Neural cell (in vitro differentiated cells): ENCODE measurements at regions not wholly inside any gene's neighbourhood (a gene's known extent, or its start where the extent isn't known, plus 50 kb on each side); places are given as distances from the start of the nearest gene placed in this dataset.

Source experiments
- H2AFZ ChIP-seq: fragments of 200-600, 300-800 bp; sonication (generic), shearing (Covaris generic); 2 replicates; pipeline ENCODE4 v1.6.0; 2014; ENCODE audit warnings: low read depth, mild to moderate bottlenecking, antibody characterized with exemption, low read length, moderate library complexity
- H3F3A ChIP-seq: fragments of 200-600 bp; shearing (Covaris generic); 2 replicates; pipeline ENCODE4 v1.6.1; 2016; ENCODE audit warnings: mild to moderate bottlenecking, moderate library complexity, mixed read lengths, antibody characterized with exemption, low read length; ENCODE audit not compliant: insufficient read depth, poor library complexity, severe bottlenecking
- H3K27ac ChIP-seq: fragments of 200-600, 300-800 bp; sonication (generic), shearing (Covaris generic); 2 replicates; pipeline ENCODE4 v1.5.1; 2014; ENCODE audit warnings: mild to moderate bottlenecking, low read length, moderate library complexity
- H3K27me3 ChIP-seq: fragments of 300-800, 200-600 bp; sonication (generic), shearing (Covaris generic); 2 replicates; pipeline ENCODE4 v1.6.0; 2014; ENCODE audit warnings: mild to moderate bottlenecking, low read depth, low read length, moderate library complexity; ENCODE audit not compliant: insufficient read depth
- H3K36me3 ChIP-seq: fragments of 300-800, 200-600 bp; sonication (generic), shearing (Covaris generic); 2 replicates; pipeline ENCODE4 v1.5.1; 2014; ENCODE audit warnings: mild to moderate bottlenecking, antibody characterized with exemption, low read length, moderate library complexity; ENCODE audit not compliant: insufficient read depth
- H3K4me2 ChIP-seq: fragments of 300-800, 200-600 bp; sonication (generic), shearing (Covaris generic); 2 replicates; pipeline ENCODE4 v1.6.0; 2014; ENCODE audit warnings: mild to moderate bottlenecking, low read length
- H3K4me3 ChIP-seq: fragments of 300-800, 200-600 bp; sonication (generic), shearing (Covaris generic); 2 replicates; pipeline ENCODE4 v1.5.1; 2014; ENCODE audit warnings: mild to moderate bottlenecking, low read length, moderate library complexity
- H3K79me2 ChIP-seq: fragments of 200-600 bp; shearing (Covaris generic); replicated peaks from 2 replicates; pipeline ENCODE4 v1.6.0; 2014; ENCODE audit warnings: mild to moderate bottlenecking, low read length, moderate library complexity; ENCODE audit not compliant: insufficient read depth
- H3K9ac ChIP-seq: fragments of 300-800, 200-600 bp; sonication (generic), shearing (Covaris generic); 2 replicates; pipeline ENCODE4 v1.6.1; 2016; ENCODE audit warnings: mild to moderate bottlenecking, low read length, mixed read lengths
- H3K9me2 ChIP-seq: fragments of 200-600 bp; shearing (Covaris generic); 2 replicates; pipeline ENCODE4 v1.6.1; 2016; ENCODE audit warnings: mild to moderate bottlenecking, low read length, mixed read lengths; ENCODE audit not compliant: insufficient read depth
- H3K9me3 ChIP-seq: fragments of 200-600, 300-800 bp; sonication (generic), shearing (Covaris generic); 2 replicates; pipeline ENCODE4 v1.6.1; 2016; ENCODE audit warnings: mild to moderate bottlenecking, mixed run types, low read length, moderate library complexity, mixed read lengths
- H4K20me1 ChIP-seq: fragments of 200-600 bp; shearing (Covaris generic); 2 replicates; pipeline ENCODE4 v1.6.1; 2016; ENCODE audit warnings: mild to moderate bottlenecking, mixed run types; ENCODE audit not compliant: insufficient read depth
- CTCF ChIP-seq: fragments of 450-650 bp; IDR thresholded peaks from 2 replicates; pipeline ENCODE4 v1.5.1; 2014; ENCODE audit warnings: antibody characterized with exemption, mild to moderate bottlenecking, moderate library complexity; ENCODE audit not compliant: poor library complexity, severe bottlenecking
- EP300 ChIP-seq: fragments of 450-650 bp; conservative IDR thresholded peaks from 2 replicates; pipeline ENCODE4 v1.6.1; 2014; ENCODE audit warnings: antibody characterized with exemption, mild to moderate bottlenecking, moderate library complexity; ENCODE audit not compliant: poor library complexity, severe bottlenecking
- EZH2 ChIP-seq: fragments of 200-600, 300-800 bp; shearing (Covaris generic), sonication (generic); IDR thresholded peaks from 2 replicates; pipeline ENCODE4 v1.6.1; 2014; ENCODE audit warnings: antibody characterized with exemption, low read length, borderline replicate concordance, mild to moderate bottlenecking; ENCODE audit not compliant: insufficient read depth, poor library complexity, severe bottlenecking
- MXI1 ChIP-seq: fragments of 450-650 bp; conservative IDR thresholded peaks from 2 replicates; pipeline ENCODE4 v1.6.1; 2014; ENCODE audit warnings: antibody characterized with exemption, mild to moderate bottlenecking; ENCODE audit not compliant: poor library complexity, severe bottlenecking
- POLR2AphosphoS5 ChIP-seq: IDR thresholded peaks from 2 replicates; pipeline ENCODE4 v1.6.1; 2012
- RAD21 ChIP-seq: fragments of 450-650 bp; conservative IDR thresholded peaks from 2 replicates; pipeline ENCODE4 v1.6.1; 2014; ENCODE audit warnings: antibody characterized with exemption, mild to moderate bottlenecking, moderate library complexity
- REST ChIP-seq: IDR thresholded peaks from 2 replicates; pipeline ENCODE4 v1.6.1; 2012; ENCODE audit warnings: borderline replicate concordance
- SMC3 ChIP-seq: fragments of 450-650 bp; conservative IDR thresholded peaks from 2 replicates; pipeline ENCODE4 v1.6.1; 2014; ENCODE audit warnings: antibody characterized with exemption, mild to moderate bottlenecking, moderate library complexity; ENCODE audit not compliant: poor library complexity
- TAF1 ChIP-seq: IDR thresholded peaks from 2 replicates; pipeline ENCODE4 v1.6.1; 2012; ENCODE audit warnings: low read depth

- H3F3A ChIP-seq = no peaks in the 10 kb centered on the region
- no peaks in the 10 kb centered on the region for H3K27me3 ChIP-seq
- no peaks in the 10 kb centered on the region for H3K9me3 ChIP-seq
- H2AFZ ChIP-seq = no peak overlapping the region
- H3K79me2 ChIP-seq = no peaks in the 10 kb centered on the region
- no peak overlapping the region for H3K9ac ChIP-seq
- no peak overlapping the region for H3K4me3 ChIP-seq
- no peaks in the 10 kb centered on the region for H3K9me2 ChIP-seq
- H4K20me1 ChIP-seq = no peaks in the 10 kb centered on the region
- H3K36me3 ChIP-seq = no peaks in the 10 kb centered on the region
- TF ChIP-seq RAD21 = no peak
- no peak for TF ChIP-seq EZH2
- no peak for TF ChIP-seq TAF1
- TF ChIP-seq REST = no peak
- no peak for TF ChIP-seq POLR2AphosphoS5
- no peak for TF ChIP-seq MXI1
- TF ChIP-seq CTCF = no peak
- TF ChIP-seq SMC3 = no peak
- no peak for TF ChIP-seq EP300
- H3K4me2 ChIP-seq = no peak overlapping the region
- H3K27ac ChIP-seq = no peak overlapping the region
Measured at GRCh38 chr2:21251216-21251980, 127.6 kb downstream of the TDRD15 start.

GRCh38 chr2:21253311-21254027 lies 129.7 kb downstream of the TDRD15 start:
- no peaks in the 10 kb centered on the region for H3F3A ChIP-seq
- no peak for TF ChIP-seq CTCF
- TF ChIP-seq TAF1 = no peak
- no peak for TF ChIP-seq EP300
- no peak for TF ChIP-seq SMC3
- TF ChIP-seq RAD21 = no peak
- no peak for TF ChIP-seq POLR2AphosphoS5
- TF ChIP-seq MXI1 = no peak
- TF ChIP-seq EZH2 = no peak
- no peak for TF ChIP-seq REST
- H3K27ac ChIP-seq = no peak overlapping the region
- no peak overlapping the region for H2AFZ ChIP-seq
- no peaks in the 10 kb centered on the region for H3K9me2 ChIP-seq
- no peak overlapping the region for H3K9ac ChIP-seq
- no peaks in the 10 kb centered on the region for H3K36me3 ChIP-seq
- no peaks in the 10 kb centered on the region for H4K20me1 ChIP-seq
- H3K79me2 ChIP-seq = no peaks in the 10 kb centered on the region
- no peaks in the 10 kb centered on the region for H3K27me3 ChIP-seq
- H3K9me3 ChIP-seq = no peaks in the 10 kb centered on the region
- H3K4me3 ChIP-seq = no peak overlapping the region
- H3K4me2 ChIP-seq = no peak overlapping the region
